Testis (tissue), 2 donors: ENCODE measurements at regions not wholly inside any gene's neighbourhood (a gene's known extent, or its start where the extent isn't known, plus 50 kb on each side); places are given as distances from the start of the nearest gene placed in this dataset.

Source experiments
- DNase-seq: peaks from one replicate; pipeline ENCODE4 v3.0.0-alpha.2; 2019
- H3K27ac ChIP-seq, 2 donors: fragments of 200-600 bp; sonication (generic); one replicate each; pipeline ENCODE4 v1.5.1; 2019
- H3K27me3 ChIP-seq: fragments of 200-600 bp; sonication (generic); one replicate; pipeline ENCODE4 v1.5.1; 2019
- H3K36me3 ChIP-seq: fragments of 200-600 bp; sonication (generic); one replicate; pipeline ENCODE4 v1.5.1; 2017; ENCODE audit warnings: low read depth; ENCODE audit errors: missing control alignments
- H3K4me1 ChIP-seq: fragments of 200-600 bp; sonication (generic); one replicate; pipeline ENCODE4 v1.5.1; 2019
- H3K4me3 ChIP-seq, 2 donors: fragments of 200-600 bp; sonication (generic); one replicate each; pipeline ENCODE4 v1.5.1; 2017 to 2019
- H3K9me3 ChIP-seq: fragments of 200-600 bp; sonication (generic); one replicate; pipeline ENCODE4 v1.5.1; 2017
- POLR2A ChIP-seq: fragments of 450-650 bp; IDR thresholded peaks from one replicate; pipeline ENCODE4 v1.6.1; 2017; ENCODE audit warnings: antibody characterized with exemption, mild to moderate bottlenecking, moderate library complexity
- WGBS, 2 donors: methylation state at CpG; one replicate each; pipeline ENCODE4 v1.1.5; 2018; 5-methylcytosine and 5-hydroxymethylcytosine counted together
- intact Hi-C: fragments of 100-400 bp; cut with DNase I; formaldehyde crosslinking; loops from one replicate; pipeline ENCODE4 v1.15.1; 2023; ENCODE audit warnings: low total_unique reads
- TF ChIP-seq, protein P1 (sequence below), 3 experiments: fragments of 450-650 bp in 2 of 3; fragments of 200-600 bp in 1 of 3; sonication (generic) in 1 of 3; IDR thresholded peaks; one replicate each; pipeline ENCODE4 v1.5.1; 2016 to 2019; ENCODE audit warnings: antibody characterized with exemption in 3 of 3, mild to moderate bottlenecking in 2 of 3, moderate library complexity in 1 of 3

DNA sequence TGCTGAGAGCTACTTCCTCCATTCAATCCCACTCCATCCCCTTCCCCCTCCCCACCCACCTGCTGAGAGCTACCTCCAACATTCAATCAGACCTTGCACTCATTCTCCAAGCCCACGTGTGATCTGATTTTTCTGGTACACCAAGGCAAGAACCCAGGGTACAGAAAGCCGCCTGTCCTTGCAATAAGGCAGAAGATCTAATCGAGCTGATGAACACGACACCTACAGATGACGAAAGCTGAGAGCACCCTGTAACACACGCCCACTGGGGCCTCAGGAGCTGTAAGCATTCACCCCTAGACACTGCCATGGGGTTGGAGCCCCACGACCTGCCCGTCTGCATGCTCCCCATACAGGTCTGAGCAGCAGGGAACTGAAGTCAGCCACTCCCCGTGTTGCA, 58.3 kb downstream of the TRIML1 start:
- no peak for TF ChIP-seq POLR2A
- TF ChIP-seq, protein P1, sequence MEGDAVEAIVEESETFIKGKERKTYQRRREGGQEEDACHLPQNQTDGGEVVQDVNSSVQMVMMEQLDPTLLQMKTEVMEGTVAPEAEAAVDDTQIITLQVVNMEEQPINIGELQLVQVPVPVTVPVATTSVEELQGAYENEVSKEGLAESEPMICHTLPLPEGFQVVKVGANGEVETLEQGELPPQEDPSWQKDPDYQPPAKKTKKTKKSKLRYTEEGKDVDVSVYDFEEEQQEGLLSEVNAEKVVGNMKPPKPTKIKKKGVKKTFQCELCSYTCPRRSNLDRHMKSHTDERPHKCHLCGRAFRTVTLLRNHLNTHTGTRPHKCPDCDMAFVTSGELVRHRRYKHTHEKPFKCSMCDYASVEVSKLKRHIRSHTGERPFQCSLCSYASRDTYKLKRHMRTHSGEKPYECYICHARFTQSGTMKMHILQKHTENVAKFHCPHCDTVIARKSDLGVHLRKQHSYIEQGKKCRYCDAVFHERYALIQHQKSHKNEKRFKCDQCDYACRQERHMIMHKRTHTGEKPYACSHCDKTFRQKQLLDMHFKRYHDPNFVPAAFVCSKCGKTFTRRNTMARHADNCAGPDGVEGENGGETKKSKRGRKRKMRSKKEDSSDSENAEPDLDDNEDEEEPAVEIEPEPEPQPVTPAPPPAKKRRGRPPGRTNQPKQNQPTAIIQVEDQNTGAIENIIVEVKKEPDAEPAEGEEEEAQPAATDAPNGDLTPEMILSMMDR (IDR thresholded peaks at IDR 0.05) = no peak
- H3K4me1 ChIP-seq = no peaks in the 10 kb centered on the region
- H3K9me3 ChIP-seq = no peaks in the 10 kb centered on the region
- 62 to 95% methylated on average over 8 to 9 of the region's 9 CpGs for WGBS, 2 donors
- DNase-seq = no peak
- H3K36me3 ChIP-seq = no peaks in the 10 kb centered on the region
- intact Hi-C loops = no loop called here
- H3K4me3 ChIP-seq = no peak overlapping the region
- no peak overlapping the region for H3K27ac ChIP-seq
- no peaks in the 10 kb centered on the region for H3K27me3 ChIP-seq

DNA sequence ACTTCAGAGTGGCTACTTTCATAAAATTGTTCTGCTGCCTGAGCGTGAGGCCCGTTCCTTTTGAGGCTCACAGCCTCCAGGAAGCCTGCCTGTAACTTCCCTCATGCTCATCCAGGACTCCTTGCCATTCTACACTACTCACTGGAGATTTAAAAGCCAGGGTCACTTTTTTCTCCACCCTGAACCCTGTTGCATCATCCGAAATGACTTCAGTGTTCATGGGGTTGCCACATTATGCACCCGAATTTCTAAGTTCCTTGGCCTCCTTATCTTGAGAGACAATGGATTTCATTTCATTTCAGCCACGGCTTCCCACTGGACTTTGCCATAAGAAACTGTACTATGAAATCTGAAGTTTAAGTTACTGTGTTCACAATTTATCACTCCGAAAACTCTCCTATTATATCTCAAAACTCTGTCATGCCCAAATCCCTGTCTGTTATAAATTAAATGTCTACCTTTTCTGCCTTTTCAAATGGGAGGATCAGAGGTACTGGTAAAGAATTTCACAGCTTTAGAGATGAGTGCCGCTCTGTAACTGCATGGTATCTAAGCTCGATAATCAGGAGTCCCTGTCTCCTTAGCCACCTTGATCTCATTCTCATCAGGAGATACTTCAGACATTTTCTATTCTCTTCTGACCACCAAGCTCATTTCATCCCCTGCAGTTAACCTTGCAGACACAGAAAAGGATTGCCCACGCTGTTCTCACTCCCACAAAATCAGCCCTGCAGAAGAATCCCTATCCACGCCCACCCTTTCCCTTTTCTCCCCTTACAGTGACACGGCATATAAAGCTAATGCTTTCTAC, 59.9 kb downstream of the TRIML1 start:
- no peaks in the 10 kb centered on the region for H3K9me3 ChIP-seq
- H3K27me3 ChIP-seq = no peaks in the 10 kb centered on the region
- no peak for DNase-seq
- no peak for TF ChIP-seq POLR2A
- TF ChIP-seq, protein P1 (IDR thresholded peaks at IDR 0.05) = no peak
- no peak overlapping the region for H3K27ac ChIP-seq
- intact Hi-C loops = no loop called here
- no peak overlapping the region for H3K4me3 ChIP-seq
- H3K4me1 ChIP-seq = no peaks in the 10 kb centered on the region
- 71 to 79% methylated on average over 11 of the region's 11 CpGs for WGBS, 2 donors
- no peaks in the 10 kb centered on the region for H3K36me3 ChIP-seq

DNA sequence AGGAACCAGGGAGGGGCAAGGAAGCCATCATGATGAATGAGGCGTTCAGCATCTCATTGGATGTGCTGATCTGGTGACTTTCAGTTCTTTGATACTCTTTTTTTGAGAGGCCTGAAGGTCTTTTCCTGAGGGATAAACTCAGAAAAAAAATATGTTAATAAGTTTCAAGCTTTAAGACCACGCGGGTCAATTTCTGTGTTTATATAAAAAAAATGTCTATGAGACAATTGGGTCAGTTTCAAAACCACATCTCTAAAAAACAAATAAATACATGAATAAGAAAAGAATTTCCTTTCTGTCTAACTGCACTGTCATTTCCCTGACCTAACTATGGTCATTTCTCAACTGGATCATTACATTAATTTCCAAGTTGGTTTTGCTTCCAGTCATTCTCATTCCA, 62.6 kb downstream of the TRIML1 start:
- no peaks in the 10 kb centered on the region for H3K4me1 ChIP-seq
- intact Hi-C loops = no loop called here
- no peaks in the 10 kb centered on the region for H3K9me3 ChIP-seq
- 85 to 94% methylated on average over 3 of the region's 3 CpGs for WGBS, 2 donors
- H3K36me3 ChIP-seq = no peaks in the 10 kb centered on the region
- no peak for DNase-seq
- TF ChIP-seq, protein P1 (IDR thresholded peaks at IDR 0.05) = no peak
- TF ChIP-seq POLR2A = no peak
- no peak overlapping the region for H3K27ac ChIP-seq
- H3K27me3 ChIP-seq = no peaks in the 10 kb centered on the region
- no peak overlapping the region for H3K4me3 ChIP-seq

DNA sequence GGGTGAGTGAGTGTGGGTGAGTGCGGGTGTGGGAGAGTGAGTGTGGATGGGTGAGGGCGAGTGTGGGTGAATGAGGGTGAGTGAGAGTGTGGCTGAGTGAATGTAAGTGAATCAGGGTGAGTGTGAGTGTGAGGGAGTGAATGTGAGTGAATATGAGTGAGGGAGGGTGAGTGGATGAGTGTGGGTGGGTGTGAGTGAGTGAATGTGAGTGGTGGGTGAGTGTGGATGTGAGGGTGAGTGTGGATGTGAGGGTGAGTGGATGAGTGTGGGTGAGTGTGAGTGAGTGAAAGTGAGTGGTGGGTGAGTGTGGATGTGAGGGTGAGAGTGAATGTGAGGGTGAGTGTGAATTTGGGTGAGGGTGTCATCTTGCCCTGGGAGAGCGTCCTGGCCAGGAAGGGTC, 67.5 kb downstream of the TRIML1 start:
- no peak overlapping the region for H3K27ac ChIP-seq
- intact Hi-C loops = no loop called here
- H3K36me3 ChIP-seq = no peaks in the 10 kb centered on the region
- TF ChIP-seq POLR2A = no peak
- WGBS, 2 donors = 80 to 86% methylated on average over 3 of the region's 3 CpGs
- no peaks in the 10 kb centered on the region for H3K4me1 ChIP-seq
- DNase-seq = no peak
- no peaks in the 10 kb centered on the region for H3K27me3 ChIP-seq
- no peaks in the 10 kb centered on the region for H3K9me3 ChIP-seq
- no peak overlapping the region for H3K4me3 ChIP-seq

DNA sequence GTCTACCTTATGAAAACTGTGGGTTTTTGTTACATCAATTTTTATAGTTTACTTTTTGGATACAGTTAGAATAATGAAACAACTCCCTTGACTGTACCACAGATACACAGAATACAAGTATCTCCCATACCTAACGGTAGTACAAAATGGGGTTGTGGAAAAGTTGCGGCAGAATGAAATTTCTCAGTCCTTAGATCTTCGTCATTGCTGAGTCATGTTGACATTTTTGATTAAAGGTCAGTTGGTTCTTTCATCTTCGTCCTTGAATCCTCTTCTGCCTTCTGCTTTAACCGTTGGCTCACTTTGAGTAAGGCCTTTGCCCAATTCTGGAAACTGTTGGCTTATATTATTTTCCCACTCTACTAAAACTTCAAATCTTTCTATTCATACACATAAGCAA, 75.6 kb downstream of the TRIML1 start:
- WGBS, 2 donors = 84 to 87% methylated on average over 5 of the region's 5 CpGs
- intact Hi-C loops = no loop called here
- no peaks in the 10 kb centered on the region for H3K27me3 ChIP-seq
- TF ChIP-seq, protein P1 (IDR thresholded peaks at IDR 0.05) = no peak
- no peak for TF ChIP-seq POLR2A
- no peaks in the 10 kb centered on the region for H3K36me3 ChIP-seq
- no peak overlapping the region for H3K27ac ChIP-seq
- H3K4me1 ChIP-seq = no peaks in the 10 kb centered on the region
- H3K9me3 ChIP-seq = no peaks in the 10 kb centered on the region
- H3K4me3 ChIP-seq = no peak overlapping the region
- no peak for DNase-seq
